NCI-H1048 (cell line): ENCODE measurements at regions not wholly inside any gene's neighbourhood (a gene's known extent, or its start where the extent isn't known, plus 50 kb on each side); places are given as distances from the start of the nearest gene placed in this dataset.
"Not testable (repeated sequence)": the region's sequence is repeated elsewhere in the genome, so short reads cannot be mapped to it uniquely, and the experiment has no call there.

ENCODE experiments used
- DNase-seq: peaks from one replicate; lab custom pipeline; 2025; lab: John Stamatoyannopoulos, UW

DNA sequence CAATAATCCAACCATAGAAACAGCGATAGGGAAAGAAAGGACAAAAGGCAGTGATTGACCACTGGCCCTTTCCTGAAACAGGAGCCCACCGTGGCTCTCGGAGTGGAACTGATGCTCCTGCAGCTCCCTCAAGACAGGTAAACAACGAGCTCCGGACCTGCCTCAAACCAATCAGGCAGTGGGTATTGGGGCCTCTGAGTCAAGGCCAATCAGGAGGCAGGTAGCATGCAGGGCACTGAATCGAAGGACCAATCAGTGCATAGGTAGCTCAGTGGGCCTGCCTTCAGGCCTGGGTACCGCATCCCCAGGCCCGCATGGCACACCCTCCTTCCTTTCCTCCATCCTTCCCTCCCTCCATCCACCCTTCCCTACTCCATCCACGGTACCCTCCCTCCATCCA lies 425.1 kb upstream of the MGMT start:
- no peak for DNase-seq

DNA sequence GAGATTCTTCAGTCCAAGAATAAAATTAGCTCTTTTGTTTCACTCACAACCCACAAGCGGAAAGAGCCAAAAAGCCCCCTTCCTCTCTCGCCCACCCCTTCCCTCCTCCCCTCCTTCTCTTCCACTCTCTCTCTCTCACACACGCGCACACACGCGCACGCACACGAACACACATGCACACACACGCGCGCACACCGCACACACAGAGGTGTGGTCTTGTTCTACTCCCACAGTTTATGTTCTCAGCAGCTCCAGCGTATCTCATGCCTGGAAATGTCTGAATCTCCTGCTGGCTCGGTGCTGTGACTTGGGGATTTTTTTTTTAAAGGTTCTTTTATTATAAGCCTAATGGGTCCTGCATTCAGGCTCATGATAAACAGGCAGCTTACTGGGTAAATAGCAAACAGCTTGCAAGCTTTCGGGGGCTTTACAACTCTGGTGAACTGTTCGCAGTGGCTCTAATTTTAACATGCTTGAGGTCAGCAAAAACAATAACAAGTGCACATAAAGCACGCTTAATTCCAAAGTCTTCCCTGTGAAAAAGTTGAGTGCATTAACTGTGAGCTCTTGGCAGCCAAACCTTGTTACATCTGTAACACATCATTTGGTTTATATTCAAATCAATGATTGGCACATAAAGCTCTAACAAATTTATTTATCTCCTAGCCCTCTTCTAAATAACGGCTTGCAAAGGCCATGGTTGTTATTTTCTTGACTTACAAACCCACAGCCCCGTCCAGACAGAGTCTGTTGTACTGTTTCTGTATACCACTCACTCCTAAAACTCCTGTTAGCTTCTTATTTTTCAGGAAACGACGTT lies 424.1 kb upstream of the MGMT start:
- no peak for DNase-seq

GRCh38 chr10:129043691-129044090 lies 423.4 kb upstream of the MGMT start:
- DNase-seq: no peak

DNA sequence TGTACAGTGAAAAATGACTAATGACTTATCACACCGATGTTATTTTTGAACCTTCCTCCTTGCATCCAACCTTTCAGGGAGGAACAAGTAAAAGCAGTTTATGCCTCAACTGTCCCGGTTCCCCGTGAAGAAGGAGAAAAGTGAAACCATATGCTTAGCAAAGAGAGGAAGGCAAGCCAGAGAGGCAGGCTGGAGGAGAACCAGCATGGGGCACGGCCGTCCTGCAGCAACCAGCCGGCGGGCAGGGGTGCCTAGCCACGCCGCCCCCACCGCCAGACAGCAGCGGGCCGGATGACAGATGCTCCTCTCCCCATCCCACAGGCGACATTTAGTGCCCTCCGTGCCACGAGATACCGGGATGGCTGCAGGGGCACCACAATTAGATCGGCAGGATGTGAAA lies 421.4 kb upstream of the MGMT start:
- no peak for DNase-seq

DNA sequence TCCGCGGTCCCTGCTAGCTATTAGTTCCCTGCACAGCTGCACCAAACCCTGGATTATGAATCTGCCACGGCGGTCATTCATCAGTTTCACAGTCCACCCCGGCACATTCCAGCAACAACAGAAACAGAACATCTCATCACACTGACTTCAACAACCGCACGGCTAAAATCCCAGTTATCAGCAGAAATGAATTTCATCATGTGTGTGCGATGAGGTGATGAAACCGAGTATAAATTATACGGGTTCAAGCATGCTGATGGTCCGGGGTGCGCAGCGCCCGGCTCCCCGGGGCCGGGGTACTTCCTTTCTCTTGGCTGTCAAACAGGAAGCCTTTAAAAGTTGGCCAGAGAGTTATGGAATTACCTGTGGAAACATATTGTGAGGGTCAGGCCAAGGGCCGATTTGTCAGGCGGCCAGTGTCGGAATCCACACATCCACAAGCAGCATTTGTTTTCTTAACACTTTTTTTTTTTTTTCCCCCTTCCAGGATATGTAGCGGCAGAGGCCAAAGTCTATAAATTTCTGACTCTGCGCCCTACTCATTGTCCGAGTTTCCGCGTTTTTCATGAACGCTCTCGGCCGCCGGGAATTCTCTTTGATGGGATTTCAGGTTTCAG lies 420.9 kb upstream of the MGMT start:
- no peak for DNase-seq

DNA sequence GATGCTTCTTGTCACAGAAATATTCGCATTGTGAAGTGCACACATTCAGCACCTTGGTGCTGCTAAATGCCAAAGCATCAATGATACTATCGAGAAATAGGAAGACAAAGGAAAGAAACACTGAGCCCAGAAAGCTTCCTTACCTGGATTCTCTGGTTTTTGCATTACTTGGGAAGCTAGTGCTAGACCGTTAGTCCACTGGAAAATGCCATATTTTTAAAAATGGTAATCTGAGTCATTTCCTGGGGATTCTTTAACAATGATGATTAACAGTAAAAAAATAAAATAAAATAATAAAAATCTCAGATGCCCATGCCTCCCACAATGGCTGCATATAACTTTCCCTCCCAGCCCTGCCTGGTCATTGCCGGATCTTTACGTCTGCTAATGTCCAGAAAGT lies 420.1 kb upstream of the MGMT start:
- DNase-seq: no peak

GRCh38 chr10:129047600-129047999 lies 419.4 kb upstream of the MGMT start:
- no peak for DNase-seq

- no peak for DNase-seq
Measured at GRCh38 chr10:129048513-129048912, 418.5 kb upstream of the MGMT start.

- DNase-seq: no peak
Measured at GRCh38 chr10:129049501-129049900, 417.5 kb upstream of the MGMT start.

DNA sequence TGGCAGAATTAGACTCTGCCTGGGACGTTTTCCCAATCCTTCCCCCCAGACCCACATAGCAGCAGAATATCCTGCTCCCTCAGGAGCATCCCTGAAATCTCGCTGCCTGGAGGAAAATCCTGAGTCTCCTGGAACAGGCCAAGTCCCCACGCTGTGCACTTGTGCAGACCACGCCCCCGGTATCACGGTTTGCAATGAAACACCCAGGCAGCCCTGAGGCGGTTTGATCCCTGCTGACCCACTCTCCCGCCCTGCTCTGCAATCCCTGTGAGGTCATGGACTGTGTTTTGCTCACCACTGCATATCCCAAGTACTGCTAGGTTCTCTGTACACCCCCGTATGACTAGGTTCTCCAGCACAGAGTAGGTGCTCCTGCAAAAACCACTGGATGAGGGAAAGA lies 411.8 kb upstream of the MGMT start:
- no peak for DNase-seq

- DNase-seq: no peak
Measured at GRCh38 chr10:129055986-129056385, 411.1 kb upstream of the MGMT start.

DNA sequence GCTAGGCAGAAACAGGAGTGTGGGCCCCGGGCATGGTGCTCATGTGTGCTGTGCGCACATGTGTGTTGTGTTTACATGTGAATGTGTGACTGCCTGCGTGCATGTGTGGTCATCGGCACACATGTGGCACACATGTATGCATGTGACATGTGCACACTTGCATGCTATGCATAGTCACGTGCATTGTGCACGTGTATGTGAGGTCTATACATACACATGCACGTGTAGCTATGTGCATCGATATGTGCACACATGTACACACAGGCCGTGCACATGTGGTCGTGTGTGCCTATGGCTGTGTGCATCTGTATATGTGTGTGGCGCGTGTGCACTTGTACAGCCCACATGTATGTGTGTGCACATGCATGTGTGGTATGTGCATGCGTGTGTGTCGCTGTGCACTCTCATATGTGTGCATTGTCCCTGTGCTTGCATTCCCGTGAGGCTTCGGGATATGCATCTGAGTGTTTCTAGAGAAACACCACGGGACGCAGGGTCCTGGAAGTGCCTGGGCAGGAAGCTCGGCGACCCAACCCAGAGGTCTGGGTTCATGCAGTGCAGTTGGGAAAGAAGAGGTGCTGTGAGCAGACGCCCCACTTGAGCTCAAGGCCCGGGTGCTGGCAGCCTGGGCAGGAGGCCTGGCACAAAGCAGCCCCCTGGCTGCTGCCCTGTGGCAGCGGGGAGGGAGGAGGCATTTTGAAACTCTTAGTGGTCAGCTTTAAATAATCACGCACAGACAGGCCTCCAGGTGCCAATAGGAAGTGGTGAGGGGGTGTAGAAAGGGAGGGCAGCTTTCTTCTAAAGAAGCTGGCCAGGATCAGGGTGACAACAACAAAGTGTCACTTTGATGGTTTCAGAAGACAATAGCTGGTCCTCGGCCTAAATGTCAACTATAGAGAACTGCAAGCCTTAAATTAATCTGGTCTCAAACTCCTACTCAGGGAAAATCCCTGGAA lies 410.0 kb upstream of the MGMT start:
- no peak for DNase-seq

GRCh38 chr10:129057856-129058663 lies 409.0 kb upstream of the MGMT start:
- no peak for DNase-seq

DNA sequence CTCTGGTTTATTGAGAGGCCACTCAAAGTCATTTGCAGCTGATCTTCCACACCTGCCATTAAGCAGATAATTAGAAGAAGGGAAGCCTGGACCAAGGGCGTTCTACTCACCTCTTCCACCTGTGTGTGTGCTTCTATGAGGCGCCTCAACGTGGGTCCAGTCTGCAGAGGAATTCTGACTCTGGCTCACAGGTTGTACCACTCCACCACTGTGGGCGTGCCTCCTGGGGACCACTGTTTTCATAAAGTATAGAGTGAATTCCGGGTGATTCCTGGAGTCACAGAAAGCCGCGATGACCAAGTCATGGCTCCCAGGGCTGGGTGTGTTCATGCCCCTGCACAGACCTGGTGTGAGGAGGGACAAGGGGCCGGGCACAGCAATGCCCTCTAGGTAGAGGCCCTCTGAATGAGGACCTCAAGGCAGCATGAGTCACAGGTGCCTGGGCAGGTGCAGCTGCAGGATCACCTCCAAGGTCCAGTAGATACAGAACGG lies 408.3 kb upstream of the MGMT start:
- no peak for DNase-seq

DNA sequence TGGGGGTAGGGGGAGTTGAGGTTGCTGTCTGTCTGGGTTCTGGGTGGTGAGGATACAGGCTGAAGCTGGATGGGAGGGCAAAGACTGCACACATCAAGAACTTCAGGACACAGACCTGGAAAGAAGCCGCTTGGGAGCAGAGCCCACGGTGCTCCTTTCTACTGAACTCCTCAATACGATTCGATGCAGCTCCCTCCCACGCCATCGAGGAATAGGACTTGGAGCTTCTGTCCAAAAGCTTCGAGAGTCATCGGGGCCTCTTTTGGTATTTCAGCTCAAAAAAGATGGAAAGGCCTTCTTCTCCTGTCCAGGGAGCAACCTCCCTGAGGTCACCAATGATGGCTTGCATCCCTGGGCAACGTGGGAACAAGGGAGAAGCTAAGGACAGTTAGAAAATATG lies 407.1 kb upstream of the MGMT start:
- no peak for DNase-seq

DNA sequence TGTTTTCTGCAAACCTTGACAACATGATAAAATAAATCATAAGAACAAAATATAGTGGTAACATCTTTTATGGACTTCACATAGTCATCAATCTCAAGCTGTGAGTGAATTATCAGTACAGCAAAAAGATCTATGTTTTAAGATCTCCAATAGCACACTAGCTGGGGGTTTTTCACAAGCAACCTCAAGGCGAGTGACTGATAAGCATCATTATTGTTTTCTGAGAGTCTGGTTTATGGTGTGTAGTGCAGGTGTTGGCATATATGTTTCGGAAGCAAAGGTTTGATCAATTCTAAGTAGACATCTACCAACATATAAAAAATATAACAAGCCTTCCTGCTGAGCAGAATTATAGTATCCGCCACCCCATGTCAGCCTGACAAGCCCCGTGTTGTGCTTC lies 403.8 kb upstream of the MGMT start:
- DNase-seq: no peak

- no peak for DNase-seq
Measured at GRCh38 chr10:129063877-129064276, 403.2 kb upstream of the MGMT start.

DNA sequence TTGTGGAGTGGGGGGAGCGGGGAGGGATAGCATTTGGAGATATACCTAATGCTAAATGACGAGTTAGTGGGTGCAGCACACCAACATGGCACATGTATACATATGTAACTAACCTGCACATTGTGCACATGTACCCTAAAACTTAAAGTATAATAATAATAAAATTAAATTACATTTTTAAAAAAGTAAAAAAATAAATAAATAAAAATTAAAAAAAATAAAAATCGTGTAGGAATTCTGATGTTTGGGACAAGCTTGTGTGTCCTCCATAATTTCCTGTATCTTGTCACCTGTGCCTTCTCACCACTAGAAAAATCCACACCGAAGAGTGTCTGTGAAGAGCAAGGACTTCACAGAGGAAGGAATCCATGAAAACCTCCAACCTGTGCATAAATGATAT lies 400.5 kb upstream of the MGMT start:
- not testable (repeated sequence) for DNase-seq

DNA sequence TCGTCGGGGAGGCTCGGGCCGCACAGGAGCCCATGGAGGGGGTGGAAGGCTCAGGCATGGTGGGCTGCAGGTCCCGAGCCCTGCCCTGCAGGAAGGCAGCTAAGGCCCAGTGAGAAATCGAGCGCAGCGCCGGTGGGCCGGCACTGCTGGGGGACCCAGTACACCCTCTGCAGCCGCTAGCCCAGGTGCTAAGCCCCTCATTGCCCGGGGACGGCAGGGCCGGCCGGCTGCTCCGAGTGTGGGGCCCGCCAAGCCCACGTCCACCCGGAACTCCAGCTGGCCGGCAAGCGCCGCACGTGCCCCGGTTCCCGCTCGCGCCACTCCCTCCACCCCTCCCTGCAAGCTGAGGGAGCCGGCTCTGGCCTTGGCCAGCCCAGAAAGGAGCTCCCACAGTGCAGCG lies 395.6 kb upstream of the MGMT start:
- DNase-seq: not testable (repeated sequence)

- no peak for DNase-seq
Measured at GRCh38 chr10:129074939-129075338, 392.1 kb upstream of the MGMT start.

GRCh38 chr10:129075508-129075907 lies 391.5 kb upstream of the MGMT start:
- DNase-seq: no peak

DNA sequence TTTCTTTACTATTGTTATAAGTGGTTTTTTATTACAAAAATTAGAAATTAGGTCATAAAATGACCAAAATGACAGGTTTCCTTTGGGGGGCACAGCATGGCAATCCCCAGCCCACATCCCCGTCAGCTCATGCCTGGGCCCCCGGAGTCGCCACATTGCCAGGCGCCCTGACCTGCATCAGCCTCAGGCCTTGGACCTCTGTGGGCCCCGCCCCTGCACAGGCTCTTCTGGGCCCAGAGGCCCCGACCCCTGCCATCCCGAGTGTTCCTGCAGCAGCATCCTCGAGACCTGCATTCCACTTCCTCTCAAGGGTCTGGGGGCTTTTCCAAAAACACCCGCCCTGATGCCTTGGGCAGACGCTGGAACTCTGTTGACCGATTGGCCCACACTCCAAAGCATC lies 391.1 kb upstream of the MGMT start:
- no peak for DNase-seq
